NCI-H2107 treated with DMSO at 0.1 percent for 48 hours (cell line): ENCODE measurements at regions not wholly inside any gene's neighbourhood (a gene's known extent, or its start where the extent isn't known, plus 50 kb on each side); places are given as distances from the start of the nearest gene placed in this dataset.
"Not testable (repeated sequence)": the region's sequence is repeated elsewhere in the genome, so short reads cannot be mapped to it uniquely, and the experiment has no call there.

ENCODE experiments used
- DNase-seq: peaks from one replicate; lab custom pipeline; 2025; ENCODE audit not compliant: unreplicated experiment; lab: John Stamatoyannopoulos, UW

- DNase-seq, result no peak
These were observed 151.7 kb upstream of the ZNF521 start for GRCh38 chr18:25503567-25504081.

GRCh38 chr18:25497151-25497794 is 145.3 kb upstream of the ZNF521 start:
- no peak for DNase-seq

- no peak for DNase-seq
These were observed 144.6 kb upstream of the ZNF521 start for GRCh38 chr18:25496544-25496943.

GRCh38 chr18:25495606-25496005 is 143.6 kb upstream of the ZNF521 start:
- no peak for DNase-seq

- no peak for DNase-seq
These were observed 142.9 kb upstream of the ZNF521 start for GRCh38 chr18:25494888-25495287.

GRCh38 chr18:25493401-25493800 is 141.4 kb upstream of the ZNF521 start:
- no peak for DNase-seq

- no peak for DNase-seq
These were observed 138.3 kb upstream of the ZNF521 start for GRCh38 chr18:25490316-25490715.

GRCh38 chr18:25473008-25473407 is 121.0 kb upstream of the ZNF521 start:
- no peak for DNase-seq

GRCh38 chr18:25470756-25471524 is 119.0 kb upstream of the ZNF521 start:
- DNase-seq, result not testable (repeated sequence)

GRCh38 chr18:25470062-25470461 is 118.1 kb upstream of the ZNF521 start:
- no peak for DNase-seq

- DNase-seq, result no peak
These were observed 117.5 kb upstream of the ZNF521 start for GRCh38 chr18:25469489-25469888.

GRCh38 chr18:25467226-25467987 is 115.4 kb upstream of the ZNF521 start:
- no peak for DNase-seq

GRCh38 chr18:25465152-25465732 is 113.3 kb upstream of the ZNF521 start:
- DNase-seq, result no peak

- no peak for DNase-seq
These were observed 112.3 kb upstream of the ZNF521 start for GRCh38 chr18:25464227-25464626.

- no peak for DNase-seq
These were observed 111.8 kb upstream of the ZNF521 start for GRCh38 chr18:25463726-25464125.

- DNase-seq, result no peak
These were observed 107.8 kb upstream of the ZNF521 start for GRCh38 chr18:25459814-25460213.

GRCh38 chr18:25457601-25458000 is 105.6 kb upstream of the ZNF521 start:
- DNase-seq, result no peak

- no peak for DNase-seq
These were observed 105.2 kb upstream of the ZNF521 start for GRCh38 chr18:25457126-25457525.

- DNase-seq, result no peak
These were observed 104.5 kb upstream of the ZNF521 start for GRCh38 chr18:25456334-25457010.

GRCh38 chr18:25455646-25456045 is 103.7 kb upstream of the ZNF521 start:
- no peak for DNase-seq

GRCh38 chr18:25455159-25455558 is 103.2 kb upstream of the ZNF521 start:
- DNase-seq, result no peak
